ENCODE measurements at regions not wholly inside any gene's neighbourhood (a gene's known extent, or its start where the extent isn't known, plus 50 kb on each side); places are given as distances from the start of the nearest gene placed in this dataset.

- TF ChIP-seq EZH2 (IDR thresholded peaks at IDR 0.05): no peak
- TF ChIP-seq FOXP2 (optimal IDR thresholded peaks at IDR 0.05; ENCODE audit: control extremely low read depth, extremely low read length, insufficient read depth): no peak
- no peak for TF ChIP-seq POLR2AphosphoS5 (IDR thresholded peaks at IDR 0.05; ENCODE audit: borderline replicate concordance, low read depth, low read length)
- no peak for DNase-seq (ENCODE audit: low read depth, low spot score)
- Histone ChIP-seq H3K9ac (ENCODE audit: insufficient read length) (no peak overlapping the region), H3K4me3 (no peak overlapping the region), H3K27ac (peak overlapping the region; percentile 91; the same call in 1 of the 2 replicates), H3K36me3 (ENCODE audit: insufficient read depth, low read length) (no peaks in the 10 kb centered on the region), H3K9me3 (ENCODE audit: low read depth, low read length) (no peaks in the 10 kb centered on the region)
These were observed 114.8 kb upstream of the FLRT2 start for GRCh38 chr14:85415015-85415712.

DNA sequence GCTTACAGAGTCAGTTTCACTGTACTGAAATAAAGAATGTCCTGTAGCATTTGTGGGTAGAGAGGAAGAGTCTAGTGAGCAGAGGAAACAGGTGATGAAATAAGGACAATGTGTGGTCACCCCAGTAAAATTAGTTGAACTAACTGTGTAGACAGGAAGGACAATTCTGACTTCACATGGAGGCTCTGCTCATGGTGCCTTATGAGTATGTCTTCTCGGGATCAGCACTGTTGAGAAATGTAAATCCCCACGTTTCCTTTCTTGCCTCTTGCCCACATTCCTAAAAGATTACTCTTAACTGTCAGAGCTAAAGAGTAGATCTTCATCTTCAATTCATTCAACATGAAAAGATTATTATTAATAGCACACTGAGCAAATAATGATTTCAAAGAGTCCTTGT lies 113.2 kb upstream of the FLRT2 start:
- no peaks in the 10 kb centered on the region for H3K9me3 ChIP-seq (ENCODE audit: low read depth, low read length)
- H3K4me3 ChIP-seq: peak overlapping the region; percentile 68
- peak overlapping the region; percentile 63 for H3K9ac ChIP-seq (ENCODE audit: insufficient read length)
- peak overlapping the region; percentile 91 for H3K27ac ChIP-seq
- no peaks in the 10 kb centered on the region for H3K36me3 ChIP-seq (ENCODE audit: insufficient read depth, low read length)
- DNase-seq (ENCODE audit: low read depth, low spot score): peak; percentile 52
- TF ChIP-seq EZH2 (IDR thresholded peaks at IDR 0.05) (no peak), POLR2AphosphoS5 (IDR thresholded peaks at IDR 0.05; ENCODE audit: borderline replicate concordance, low read depth, low read length) (no peak), FOXP2 (optimal IDR thresholded peaks at IDR 0.05; ENCODE audit: control extremely low read depth, extremely low read length, insufficient read depth) (no peak)

GRCh38 chr14:85417396-85417795 lies 112.5 kb upstream of the FLRT2 start:
- Histone ChIP-seq H3K4me3 (peak overlapping the region; percentile 68), H3K9me3 (ENCODE audit: low read depth, low read length) (no peaks in the 10 kb centered on the region), H3K27ac (peak overlapping the region; percentile 91), H3K9ac (ENCODE audit: insufficient read length) (no peak overlapping the region), H3K36me3 (ENCODE audit: insufficient read depth, low read length) (no peaks in the 10 kb centered on the region)
- no peak for DNase-seq (ENCODE audit: low read depth, low spot score)
- TF ChIP-seq POLR2AphosphoS5 (IDR thresholded peaks at IDR 0.05; ENCODE audit: borderline replicate concordance, low read depth, low read length) (no peak), FOXP2 (optimal IDR thresholded peaks at IDR 0.05; ENCODE audit: control extremely low read depth, extremely low read length, insufficient read depth) (no peak), EZH2 (IDR thresholded peaks at IDR 0.05) (no peak)

DNA sequence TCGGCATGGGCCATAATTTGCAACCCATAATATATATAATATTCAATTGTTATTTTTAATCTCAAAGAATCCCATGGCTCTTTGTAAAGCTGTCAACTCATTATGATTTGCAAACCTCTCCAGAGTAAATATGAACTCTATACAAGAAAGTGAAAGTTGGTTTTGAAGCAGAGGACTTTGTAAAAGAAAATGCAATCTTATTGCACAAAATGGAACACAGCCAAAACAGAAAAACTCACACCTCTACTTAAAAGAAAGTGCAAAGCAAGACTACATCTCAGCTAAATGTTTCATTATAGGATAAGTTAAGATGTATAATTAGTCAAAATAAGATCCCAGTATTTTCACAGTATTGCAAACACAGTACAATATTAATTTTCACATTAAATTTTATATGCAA lies 111.2 kb upstream of the FLRT2 start:
- H3K9ac ChIP-seq (ENCODE audit: insufficient read length): no peak overlapping the region
- H3K9me3 ChIP-seq (ENCODE audit: low read depth, low read length): no peaks in the 10 kb centered on the region
- H3K36me3 ChIP-seq (ENCODE audit: insufficient read depth, low read length): no peaks in the 10 kb centered on the region
- no peak overlapping the region for H3K4me3 ChIP-seq
- no peak for DNase-seq (ENCODE audit: low read depth, low spot score)
- H3K27ac ChIP-seq: 0 out of 2 replicates have a peak overlapping the region, but pooled peaks have one; percentile 14
- TF ChIP-seq POLR2AphosphoS5 (IDR thresholded peaks at IDR 0.05; ENCODE audit: borderline replicate concordance, low read depth, low read length): no peak
- TF ChIP-seq EZH2 (IDR thresholded peaks at IDR 0.05): no peak
- no peak for TF ChIP-seq FOXP2 (optimal IDR thresholded peaks at IDR 0.05; ENCODE audit: control extremely low read depth, extremely low read length, insufficient read depth)

DNA sequence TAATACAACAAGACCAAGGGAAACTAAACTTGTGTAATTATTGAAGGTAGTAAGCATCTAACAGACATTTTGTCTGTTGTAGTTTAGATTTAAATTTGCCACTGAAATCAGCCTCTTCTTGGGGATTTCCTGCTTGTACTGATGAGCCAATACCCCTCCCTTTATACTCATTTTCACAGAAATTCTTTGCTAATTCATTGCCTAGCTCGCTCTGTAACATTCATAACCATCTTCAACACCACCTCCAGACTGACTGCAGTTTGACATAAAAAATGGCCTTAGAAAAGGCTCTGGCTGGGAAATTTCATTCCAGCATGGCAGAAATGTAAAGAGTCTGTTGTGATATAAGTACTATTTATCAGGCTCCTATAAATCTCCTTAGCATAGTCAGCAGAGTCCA lies 109.7 kb upstream of the FLRT2 start:
- DNase-seq (ENCODE audit: low read depth, low spot score): no peak
- TF ChIP-seq POLR2AphosphoS5 (IDR thresholded peaks at IDR 0.05; ENCODE audit: borderline replicate concordance, low read depth, low read length): no peak
- TF ChIP-seq EZH2 (IDR thresholded peaks at IDR 0.05): no peak
- TF ChIP-seq FOXP2 (optimal IDR thresholded peaks at IDR 0.05; ENCODE audit: control extremely low read depth, extremely low read length, insufficient read depth): no peak
- Histone ChIP-seq H3K9me3 (ENCODE audit: low read depth, low read length) (no peaks in the 10 kb centered on the region), H3K36me3 (ENCODE audit: insufficient read depth, low read length) (no peaks in the 10 kb centered on the region), H3K4me3 (no peak overlapping the region), H3K9ac (ENCODE audit: insufficient read length) (no peak overlapping the region), H3K27ac (no peak overlapping the region)

- no peaks in the 10 kb centered on the region for H3K9me3 ChIP-seq (ENCODE audit: low read depth, low read length)
These were observed 109.2 kb upstream of the FLRT2 start for GRCh38 chr14:85420707-85421106.

DNA sequence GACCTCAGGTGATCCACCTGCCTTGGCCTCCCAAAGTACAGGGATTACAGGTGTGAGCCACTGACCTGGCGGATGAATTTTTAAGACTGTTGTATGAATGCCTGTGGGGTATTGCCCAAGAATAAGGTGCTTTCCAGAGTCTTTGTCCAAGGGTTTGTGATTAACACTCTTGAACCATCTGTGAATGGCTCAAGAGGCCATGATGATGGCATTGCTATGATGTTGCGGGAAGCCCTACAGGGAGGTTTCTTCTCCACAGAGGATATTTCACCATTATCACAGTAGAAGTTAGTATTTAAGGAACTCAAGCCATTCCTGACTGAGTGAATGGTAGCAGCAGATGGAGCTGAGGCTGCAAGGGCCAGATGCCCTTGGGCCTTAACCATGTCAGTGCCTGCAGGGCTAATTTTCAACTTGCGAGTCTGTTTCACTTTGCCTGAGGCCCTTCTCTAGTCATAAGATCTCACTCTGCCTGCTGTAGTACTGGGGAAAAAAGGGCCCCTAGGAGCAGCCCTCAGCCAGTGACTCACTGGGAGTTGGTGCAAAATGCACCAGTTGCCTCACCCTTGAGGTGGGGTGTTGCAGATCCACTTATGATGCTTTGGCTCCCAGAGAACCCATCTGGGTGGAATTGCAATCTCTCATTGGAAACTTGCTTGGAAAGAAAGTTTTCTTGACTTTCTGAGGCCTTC lies 108.6 kb upstream of the FLRT2 start:
- H3K9ac ChIP-seq (ENCODE audit: insufficient read length): no peak overlapping the region
- no peak for DNase-seq (ENCODE audit: low read depth, low spot score)
- H3K36me3 ChIP-seq (ENCODE audit: insufficient read depth, low read length): no peaks in the 10 kb centered on the region
- TF ChIP-seq EZH2 (IDR thresholded peaks at IDR 0.05) (no peak), POLR2AphosphoS5 (IDR thresholded peaks at IDR 0.05; ENCODE audit: borderline replicate concordance, low read depth, low read length) (no peak), FOXP2 (optimal IDR thresholded peaks at IDR 0.05; ENCODE audit: control extremely low read depth, extremely low read length, insufficient read depth) (no peak)
- no peaks in the 10 kb centered on the region for H3K9me3 ChIP-seq (ENCODE audit: low read depth, low read length)
- H3K4me3 ChIP-seq: no peak overlapping the region
- H3K27ac ChIP-seq: no peak overlapping the region

More at GRCh38 chr14:85420707-85421106, 109.2 kb upstream of the FLRT2 start:
- Histone ChIP-seq H3K9ac (ENCODE audit: insufficient read length) (no peak overlapping the region), H3K36me3 (ENCODE audit: insufficient read depth, low read length) (no peaks in the 10 kb centered on the region), H3K4me3 (no peak overlapping the region), H3K27ac (no peak overlapping the region)
- DNase-seq (ENCODE audit: low read depth, low spot score): no peak
- TF ChIP-seq POLR2AphosphoS5 (IDR thresholded peaks at IDR 0.05; ENCODE audit: borderline replicate concordance, low read depth, low read length): no peak
- TF ChIP-seq EZH2 (IDR thresholded peaks at IDR 0.05): no peak
- no peak for TF ChIP-seq FOXP2 (optimal IDR thresholded peaks at IDR 0.05; ENCODE audit: control extremely low read depth, extremely low read length, insufficient read depth)

DNA sequence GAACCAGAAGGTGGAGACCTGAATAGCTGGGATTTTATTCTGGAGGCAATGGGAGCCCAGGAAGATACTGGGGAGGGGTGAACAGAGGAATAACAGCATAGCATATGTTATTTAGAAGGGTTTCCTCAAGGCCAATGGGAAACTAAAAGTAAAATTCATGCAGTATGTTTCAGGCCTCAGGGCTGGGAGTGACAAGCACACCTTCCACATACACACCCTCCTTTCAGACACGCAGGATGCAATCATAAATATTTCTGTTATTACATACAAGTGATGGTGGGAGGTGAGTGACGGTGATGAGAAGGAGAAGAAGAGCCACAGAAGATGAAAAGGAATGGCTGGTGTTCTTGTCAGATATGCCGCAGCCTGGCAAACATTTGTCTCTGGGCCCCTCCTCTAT lies 106.1 kb upstream of the FLRT2 start:
- no peak overlapping the region for H3K4me3 ChIP-seq
- TF ChIP-seq POLR2AphosphoS5 (IDR thresholded peaks at IDR 0.05; ENCODE audit: borderline replicate concordance, low read depth, low read length) (no peak), FOXP2 (optimal IDR thresholded peaks at IDR 0.05; ENCODE audit: control extremely low read depth, extremely low read length, insufficient read depth) (no peak), EZH2 (IDR thresholded peaks at IDR 0.05) (no peak)
- H3K27ac ChIP-seq: no peak overlapping the region
- DNase-seq (ENCODE audit: low read depth, low spot score): no peak
- H3K36me3 ChIP-seq (ENCODE audit: insufficient read depth, low read length): no peaks in the 10 kb centered on the region
- no peak overlapping the region for H3K9ac ChIP-seq (ENCODE audit: insufficient read length)
- no peaks in the 10 kb centered on the region for H3K9me3 ChIP-seq (ENCODE audit: low read depth, low read length)
